Renal pelvis (tissue), 1 donor: ENCODE measurements at regions not wholly inside any gene's neighbourhood (a gene's known extent, or its start where the extent isn't known, plus 50 kb on each side); places are given as distances from the start of the nearest gene placed in this dataset.

Experiments
- DNase-seq: peaks from one replicate; pipeline ENCODE4 v3.0.0-alpha.2; 2013

GRCh38 chr18:10314066-10314465 lies 140.4 kb upstream of the APCDD1 start:
- DNase-seq: no peak

GRCh38 chr18:10315522-10315921 lies 138.9 kb upstream of the APCDD1 start:
- DNase-seq: no peak

- no peak for DNase-seq
Measured at GRCh38 chr18:10316778-10317177, 137.7 kb upstream of the APCDD1 start.

- no peak for DNase-seq
Measured at GRCh38 chr18:10317864-10318690, 136.4 kb upstream of the APCDD1 start.

- DNase-seq: no peak
Measured at GRCh38 chr18:10318691-10318970, 135.8 kb upstream of the APCDD1 start.

- DNase-seq: no peak
Measured at GRCh38 chr18:10319026-10319425, 135.4 kb upstream of the APCDD1 start.

- DNase-seq: no peak
Measured at GRCh38 chr18:10319914-10320600, 134.4 kb upstream of the APCDD1 start.

GRCh38 chr18:10320791-10321190 lies 133.6 kb upstream of the APCDD1 start:
- DNase-seq: no peak

GRCh38 chr18:10321576-10321975 lies 132.9 kb upstream of the APCDD1 start:
- no peak for DNase-seq

- no peak for DNase-seq
Measured at GRCh38 chr18:10322004-10322403, 132.4 kb upstream of the APCDD1 start.

GRCh38 chr18:10322435-10322834 lies 132.0 kb upstream of the APCDD1 start:
- no peak for DNase-seq

- no peak for DNase-seq
Measured at GRCh38 chr18:10329101-10329500, 125.3 kb upstream of the APCDD1 start.

GRCh38 chr18:10330428-10330827 lies 124.0 kb upstream of the APCDD1 start:
- no peak for DNase-seq

GRCh38 chr18:10332452-10332851 lies 122.0 kb upstream of the APCDD1 start:
- no peak for DNase-seq

GRCh38 chr18:10336749-10337350 lies 117.6 kb upstream of the APCDD1 start:
- DNase-seq: no peak

GRCh38 chr18:10340821-10341220 lies 113.6 kb upstream of the APCDD1 start:
- DNase-seq: no peak

GRCh38 chr18:10343778-10344177 lies 110.7 kb upstream of the APCDD1 start:
- no peak for DNase-seq

- DNase-seq: no peak
Measured at GRCh38 chr18:10346749-10347415, 107.6 kb upstream of the APCDD1 start.

- no peak for DNase-seq
Measured at GRCh38 chr18:10349561-10349960, 104.9 kb upstream of the APCDD1 start.

GRCh38 chr18:10350661-10351060 lies 103.8 kb upstream of the APCDD1 start:
- no peak for DNase-seq

- no peak for DNase-seq
Measured at GRCh38 chr18:10351219-10351818, 103.1 kb upstream of the APCDD1 start.

GRCh38 chr18:10351858-10352257 lies 102.6 kb upstream of the APCDD1 start:
- no peak for DNase-seq
